ENCODE measurements at regions not wholly inside any gene's neighbourhood (a gene's known extent, or its start where the extent isn't known, plus 50 kb on each side); places are given as distances from the start of the nearest gene placed in this dataset.

DNA sequence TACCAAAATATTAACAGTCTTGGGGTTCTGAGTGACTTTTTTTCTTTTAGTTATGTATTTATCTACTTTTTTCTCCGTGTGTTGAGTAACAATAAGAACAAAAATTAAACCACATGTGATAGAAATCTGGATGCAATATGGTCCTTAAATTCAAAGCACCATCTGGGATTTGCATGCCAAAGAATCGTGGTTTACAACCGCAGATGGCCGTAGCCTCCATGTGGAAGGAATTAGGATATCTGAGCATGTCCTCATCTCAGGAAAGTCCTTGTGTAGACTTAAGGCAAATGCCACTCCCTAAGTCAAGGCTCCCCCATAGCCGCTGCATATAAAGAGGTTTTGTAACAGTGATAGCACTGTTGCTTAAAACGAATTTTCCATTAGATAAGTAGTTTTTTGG, 304.0 kb downstream of the ZEB1 start:
- no peaks in the 10 kb centered on the region for H3K9me3 ChIP-seq
- intact Hi-C loops (cut with DNase I) = loop anchor here (5.0 kb wide), 1 partner anchor 34 kb away; no protein-coding TSS in a partner anchor
- TF ChIP-seq POLR2A (IDR thresholded peaks at IDR 0.05) (no peak), POLR2AphosphoS5 (IDR thresholded peaks at IDR 0.05) (no peak), CTCF (IDR thresholded peaks at IDR 0.05) (no peak)
- 70% methylated on average over 6 of the region's 6 CpGs for WGBS
- H3K4me3 ChIP-seq = no peak overlapping the region
- DNase-seq (ENCODE audit: low spot score) = no peak
- no peaks in the 10 kb centered on the region for H3K4me1 ChIP-seq (replicated peaks)
- no peaks in the 10 kb centered on the region for H3K27me3 ChIP-seq (replicated peaks; ENCODE audit: insufficient read depth)
- no peaks in the 10 kb centered on the region for H3K36me3 ChIP-seq
- no peak overlapping the region for H3K27ac ChIP-seq

- intact Hi-C loops (cut with DNase I) = loop anchor here (5.0 kb wide), 1 partner anchor 36 kb away; no protein-coding TSS in a partner anchor
- whole genome bisulfite sequencing = 94% methylated on average over 1 of the region's 1 CpG
- Histone ChIP-seq H3K36me3 (no peaks in the 10 kb centered on the region), H3K4me1 (replicated peaks) (no peaks in the 10 kb centered on the region), H3K9me3 (no peaks in the 10 kb centered on the region), H3K27me3 (replicated peaks; ENCODE audit: insufficient read depth) (no peaks in the 10 kb centered on the region), H3K4me3 (no peak overlapping the region), H3K27ac (no peak overlapping the region)
- no peak for TF ChIP-seq CTCF (IDR thresholded peaks at IDR 0.05)
- no peak for TF ChIP-seq POLR2AphosphoS5 (IDR thresholded peaks at IDR 0.05)
- TF ChIP-seq POLR2A (IDR thresholded peaks at IDR 0.05) = no peak
- no peak for DNase-seq (ENCODE audit: low spot score)
Measured at GRCh38 chr10:31621733-31622132, 302.7 kb downstream of the ZEB1 start.

DNA sequence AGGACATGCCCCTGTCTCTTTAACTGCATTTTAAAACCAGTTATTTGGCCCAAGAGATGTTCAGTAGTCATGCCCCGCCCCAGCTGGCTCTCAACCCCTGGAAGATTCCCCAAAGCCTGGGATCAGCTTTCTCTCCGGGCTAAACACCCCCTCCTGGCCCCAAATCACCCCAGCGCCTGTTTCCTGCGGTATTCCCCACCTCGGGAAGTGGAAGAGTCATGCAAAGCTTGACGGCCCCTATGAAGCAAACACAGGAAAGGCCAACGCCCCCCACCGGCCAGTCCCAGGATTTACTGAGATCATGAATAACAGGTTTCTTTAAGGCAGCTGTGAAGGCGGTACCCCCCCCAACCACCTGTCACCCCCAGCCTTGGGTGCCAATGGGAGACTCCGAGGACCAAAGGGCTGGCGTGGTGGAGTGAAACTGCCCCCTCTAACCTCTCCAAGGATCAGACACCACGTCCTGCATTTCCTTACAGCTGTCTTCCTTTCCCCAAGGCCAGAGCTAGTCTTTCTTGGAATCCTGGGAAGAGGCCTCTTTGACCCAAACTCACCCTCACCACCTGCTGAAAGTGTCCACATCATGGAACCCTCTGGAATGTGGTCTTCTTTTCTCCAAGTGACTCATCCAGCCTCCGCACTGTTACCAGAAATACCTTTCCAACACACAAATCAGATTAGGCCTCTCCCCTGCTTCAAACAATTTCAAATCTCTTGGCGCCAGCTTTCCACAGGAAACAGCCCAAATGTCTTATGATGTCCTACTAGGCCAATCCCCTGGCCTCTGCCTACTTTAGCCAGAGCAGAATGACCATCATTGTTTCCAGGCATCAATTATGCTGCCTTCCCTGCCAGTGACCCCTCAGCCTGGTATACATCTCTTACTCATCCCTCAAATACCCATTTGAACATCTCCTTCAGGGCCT, 301.5 kb downstream of the ZEB1 start:
- no peaks in the 10 kb centered on the region for H3K36me3 ChIP-seq
- H3K27me3 ChIP-seq (replicated peaks; ENCODE audit: insufficient read depth) = no peaks in the 10 kb centered on the region
- no peak for TF ChIP-seq POLR2AphosphoS5 (IDR thresholded peaks at IDR 0.05)
- TF ChIP-seq POLR2A (IDR thresholded peaks at IDR 0.05) = no peak
- TF ChIP-seq CTCF (IDR thresholded peaks at IDR 0.05) = peak in 1 of 4 experiments; percentile 17
- no peak for DNase-seq (ENCODE audit: low spot score)
- 44% methylated on average over 14 of the region's 14 CpGs for WGBS
- no peak overlapping the region for H3K4me3 ChIP-seq
- intact Hi-C loops (cut with DNase I) = loop anchor here (5.0 kb wide), 1 partner anchor 37 kb away; no protein-coding TSS in a partner anchor
- H3K9me3 ChIP-seq = no peaks in the 10 kb centered on the region
- H3K27ac ChIP-seq = no peak overlapping the region
- no peaks in the 10 kb centered on the region for H3K4me1 ChIP-seq (replicated peaks)

DNA sequence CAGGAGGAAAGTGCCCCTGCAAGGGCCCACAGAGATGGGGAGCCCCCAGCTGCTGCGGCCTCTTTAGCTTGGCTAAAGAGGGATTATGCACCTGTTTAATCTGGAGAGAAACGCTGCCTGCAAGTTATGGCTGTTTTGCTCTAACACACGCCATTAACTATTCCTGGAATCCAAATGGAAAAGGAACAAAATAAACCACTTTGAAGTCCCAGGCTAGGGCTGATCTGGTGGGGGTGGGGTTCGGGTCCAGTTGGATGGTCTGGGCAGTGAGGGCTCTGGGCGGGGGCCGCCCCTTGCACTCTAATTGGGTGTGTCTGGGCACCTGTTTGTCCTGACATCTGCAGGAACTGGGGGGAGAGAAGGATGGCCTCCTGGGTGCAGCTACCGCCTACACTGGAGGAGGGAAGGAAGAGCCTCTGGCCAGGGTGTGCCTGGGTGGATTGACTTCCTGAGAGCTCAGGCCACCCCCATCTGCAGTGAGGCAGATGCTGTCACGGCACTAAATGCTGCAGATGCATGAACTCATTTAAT, 300.6 kb downstream of the ZEB1 start:
- no peak for DNase-seq (ENCODE audit: low spot score)
- no peaks in the 10 kb centered on the region for H3K27me3 ChIP-seq (replicated peaks; ENCODE audit: insufficient read depth)
- 76% methylated on average over 8 of the region's 8 CpGs for WGBS
- no peaks in the 10 kb centered on the region for H3K36me3 ChIP-seq
- H3K4me1 ChIP-seq (replicated peaks) = no peaks in the 10 kb centered on the region
- intact Hi-C loops (cut with DNase I) = loop anchor here (5.0 kb wide), 1 partner anchor 38 kb away; no protein-coding TSS in a partner anchor
- no peak overlapping the region for H3K27ac ChIP-seq
- no peak overlapping the region for H3K4me3 ChIP-seq
- H3K9me3 ChIP-seq = no peaks in the 10 kb centered on the region
- no peak for TF ChIP-seq POLR2A (IDR thresholded peaks at IDR 0.05)
- no peak for TF ChIP-seq CTCF (IDR thresholded peaks at IDR 0.05)
